Mesodermal cell (in vitro differentiated cells): ENCODE measurements at regions not wholly inside any gene's neighbourhood (a gene's known extent, or its start where the extent isn't known, plus 50 kb on each side); places are given as distances from the start of the nearest gene placed in this dataset.

Experiments used
- H3K27ac ChIP-seq: 2 replicates; pipeline ENCODE4 v1.7.0; 2013; ENCODE audit warnings: mild to moderate bottlenecking, low read depth, low read length, moderate library complexity; ENCODE audit not compliant: severe bottlenecking
- H3K36me3 ChIP-seq: 2 replicates; pipeline ENCODE4 v1.7.1; 2013; ENCODE audit warnings: mild to moderate bottlenecking, low read length, moderate library complexity; ENCODE audit not compliant: control insufficient read depth, insufficient read depth
- H3K4me1 ChIP-seq: one replicate; pipeline ENCODE4 v1.7.1; 2013; ENCODE audit warnings: mild to moderate bottlenecking, low read length; ENCODE audit not compliant: insufficient read depth, control insufficient read depth, poor library complexity, severe bottlenecking
- H3K4me3 ChIP-seq: 2 replicates; pipeline ENCODE4 v1.7.0; 2013; ENCODE audit warnings: low read length, control low read depth, mild to moderate bottlenecking; ENCODE audit not compliant: insufficient read depth, poor library complexity, severe bottlenecking; ENCODE audit errors: extremely low read depth
- H3K9me3 ChIP-seq: 2 replicates; pipeline ENCODE4 v1.7.1; 2013; ENCODE audit warnings: mild to moderate bottlenecking, low read length, moderate library complexity; ENCODE audit not compliant: control insufficient read depth
- WGBS, 2 experiments: methylation state at CpG; one replicate each; pipeline ENCODE4 v1.1.5; 2013; ENCODE audit warnings: missing lambda C conversion rate in 2 of 2; ENCODE audit not compliant: insufficient coverage in 2 of 2; 5-methylcytosine and 5-hydroxymethylcytosine counted together

DNA sequence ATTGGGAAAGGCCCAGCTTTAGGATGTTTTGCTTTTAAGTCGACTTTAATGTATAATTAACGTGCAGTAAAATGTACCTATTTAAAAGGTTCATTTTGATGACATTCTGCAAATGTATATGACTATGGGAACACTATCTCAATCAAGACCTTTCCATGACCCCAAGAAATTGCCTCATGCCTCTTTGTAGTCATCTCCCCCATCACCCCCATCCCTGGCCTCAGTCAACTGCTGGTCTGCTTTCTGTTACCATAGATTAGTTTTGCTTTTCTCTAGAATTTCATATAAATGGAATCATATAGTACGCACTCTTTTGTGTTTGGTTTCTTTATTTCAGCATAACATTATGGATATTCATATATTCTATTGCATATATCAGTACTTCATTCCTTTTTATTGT lies 80.7 kb upstream of the C9orf72 start:
- Histone ChIP-seq H3K36me3 (no peaks in the 10 kb centered on the region), H3K4me1 (no peaks in the 10 kb centered on the region), H3K9me3 (no peaks in the 10 kb centered on the region), H3K4me3 (no peak overlapping the region), H3K27ac (no peak overlapping the region)
- no CpG with 5 or more reads among the region's 3 CpGs for WGBS, 2 experiments

DNA sequence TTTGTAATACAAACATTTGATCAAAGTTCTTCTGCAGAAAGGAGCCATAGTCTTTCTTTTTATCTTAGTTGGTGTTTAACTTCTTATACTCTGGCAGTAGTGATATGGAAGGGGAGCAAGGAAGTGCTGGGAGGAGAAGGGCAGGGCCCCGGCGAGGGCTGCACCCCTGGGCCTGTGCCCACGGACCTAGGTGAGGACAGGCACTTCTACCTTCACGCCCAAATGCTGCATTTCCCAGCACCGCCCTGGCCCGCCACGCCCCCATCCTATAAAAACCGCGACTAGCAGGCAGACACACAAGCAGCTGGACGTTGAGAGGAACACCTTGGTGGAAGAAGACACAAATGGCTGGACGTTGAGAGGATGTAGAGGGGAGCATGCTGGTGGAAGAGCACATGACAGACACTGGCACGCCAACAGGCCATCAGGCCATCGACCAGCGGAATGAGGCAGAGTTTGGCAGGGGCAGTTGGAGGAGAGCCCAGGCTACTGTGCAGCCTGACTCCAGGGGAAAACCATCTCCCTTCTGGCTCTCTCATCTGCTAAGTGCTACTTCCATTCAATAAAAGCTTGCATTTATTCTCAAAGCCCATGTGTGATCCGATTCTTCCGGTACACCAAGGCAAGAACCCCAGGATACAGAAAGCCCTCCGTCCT lies 81.5 kb upstream of the C9orf72 start:
- H3K4me1 ChIP-seq: no peaks in the 10 kb centered on the region
- 89 to 91% methylated on average over 13 to 14 of the region's 17 CpGs for WGBS, 2 experiments
- no peaks in the 10 kb centered on the region for H3K36me3 ChIP-seq
- H3K9me3 ChIP-seq: no peaks in the 10 kb centered on the region
- H3K27ac ChIP-seq: no peak overlapping the region
- no peak overlapping the region for H3K4me3 ChIP-seq

- Histone ChIP-seq H3K9me3 (no peaks in the 10 kb centered on the region), H3K27ac (no peak overlapping the region), H3K4me1 (no peaks in the 10 kb centered on the region), H3K4me3 (no peak overlapping the region), H3K36me3 (no peaks in the 10 kb centered on the region)
- 100% methylated on average over 1 of the region's 2 CpGs; no CpG with 5 or more reads in 1 of the 2 experiments for whole genome bisulfite sequencing, 2 experiments
These were observed 82.2 kb upstream of the C9orf72 start for GRCh38 chr9:27655441-27655840.

DNA sequence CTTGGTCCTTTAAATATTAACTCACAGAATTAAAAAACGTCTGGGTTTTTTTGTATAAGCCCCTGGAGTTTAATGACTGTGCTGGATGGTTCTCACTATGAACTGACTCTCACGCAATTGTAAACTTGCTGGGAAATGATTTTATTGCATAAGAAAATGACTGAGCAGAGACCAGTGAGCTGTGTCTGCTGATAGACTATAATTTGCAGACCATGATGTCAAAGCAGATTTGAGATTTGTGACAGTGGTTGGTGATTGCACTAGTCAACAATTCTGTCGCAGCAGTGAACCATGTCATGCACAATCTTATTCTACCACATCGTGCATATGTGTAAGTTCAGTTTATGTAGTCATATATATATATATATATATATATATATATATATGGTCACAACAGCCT lies 85.7 kb upstream of the C9orf72 start:
- no peaks in the 10 kb centered on the region for H3K36me3 ChIP-seq

GRCh38 chr9:27659571-27659970 lies 86.3 kb upstream of the C9orf72 start:
- 92 to 94% methylated on average over 3 of the region's 3 CpGs for WGBS, 2 experiments
- Histone ChIP-seq H3K9me3 (no peaks in the 10 kb centered on the region), H3K4me3 (no peak overlapping the region), H3K4me1 (no peaks in the 10 kb centered on the region), H3K36me3 (no peaks in the 10 kb centered on the region), H3K27ac (no peak overlapping the region)

More for the DNA sequence above, 85.7 kb upstream of the C9orf72 start:
- 89 to 92% methylated on average over 2 of the region's 4 CpGs for WGBS, 2 experiments
- Histone ChIP-seq H3K4me1 (no peaks in the 10 kb centered on the region), H3K4me3 (no peak overlapping the region), H3K27ac (no peak overlapping the region), H3K9me3 (no peaks in the 10 kb centered on the region)

DNA sequence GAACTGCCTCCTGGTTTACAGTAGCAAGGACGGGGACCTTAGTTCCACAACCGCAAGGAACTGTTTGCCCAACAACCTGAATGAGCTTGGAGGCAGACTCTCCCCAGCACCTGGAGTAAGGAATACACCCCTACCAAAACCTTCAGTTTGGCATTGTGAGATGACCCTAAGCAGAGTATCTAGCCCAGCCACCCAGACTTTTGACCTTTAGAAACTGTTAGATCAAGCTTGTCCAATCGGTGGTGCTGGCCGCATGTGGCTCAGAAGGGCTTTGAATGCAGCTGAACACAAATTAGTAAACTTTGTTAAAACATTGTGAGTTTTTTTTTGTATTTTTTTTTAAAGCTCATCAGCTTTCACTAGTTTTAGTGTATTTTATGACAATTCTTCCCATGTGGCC lies 86.9 kb upstream of the C9orf72 start:
- no peaks in the 10 kb centered on the region for H3K4me1 ChIP-seq
- H3K36me3 ChIP-seq: no peaks in the 10 kb centered on the region
- H3K4me3 ChIP-seq: no peak overlapping the region
- H3K27ac ChIP-seq: no peak overlapping the region
- no peaks in the 10 kb centered on the region for H3K9me3 ChIP-seq
- WGBS, 2 experiments: 77 to 80% methylated on average over 2 of the region's 4 CpGs

GRCh38 chr9:27663526-27663925 lies 90.2 kb upstream of the C9orf72 start:
- 90 to 100% methylated on average over 2 to 3 of the region's 5 CpGs for WGBS, 2 experiments
- Histone ChIP-seq H3K4me1 (no peaks in the 10 kb centered on the region), H3K27ac (no peak overlapping the region), H3K4me3 (no peak overlapping the region), H3K36me3 (no peaks in the 10 kb centered on the region), H3K9me3 (no peaks in the 10 kb centered on the region)

GRCh38 chr9:27664121-27664779 lies 91.0 kb upstream of the C9orf72 start:
- 80% methylated on average over 4 of the region's 7 CpGs; no CpG with 5 or more reads in 1 of the 2 experiments for WGBS, 2 experiments
- Histone ChIP-seq H3K36me3 (no peaks in the 10 kb centered on the region), H3K9me3 (no peaks in the 10 kb centered on the region), H3K4me1 (no peaks in the 10 kb centered on the region), H3K4me3 (no peak overlapping the region), H3K27ac (no peak overlapping the region)

GRCh38 chr9:27665136-27665535 lies 91.9 kb upstream of the C9orf72 start:
- Histone ChIP-seq H3K9me3 (no peaks in the 10 kb centered on the region), H3K27ac (no peak overlapping the region), H3K4me3 (no peak overlapping the region), H3K4me1 (no peaks in the 10 kb centered on the region), H3K36me3 (no peaks in the 10 kb centered on the region)
- 86 to 92% methylated on average over 3 to 4 of the region's 6 CpGs for WGBS, 2 experiments

DNA sequence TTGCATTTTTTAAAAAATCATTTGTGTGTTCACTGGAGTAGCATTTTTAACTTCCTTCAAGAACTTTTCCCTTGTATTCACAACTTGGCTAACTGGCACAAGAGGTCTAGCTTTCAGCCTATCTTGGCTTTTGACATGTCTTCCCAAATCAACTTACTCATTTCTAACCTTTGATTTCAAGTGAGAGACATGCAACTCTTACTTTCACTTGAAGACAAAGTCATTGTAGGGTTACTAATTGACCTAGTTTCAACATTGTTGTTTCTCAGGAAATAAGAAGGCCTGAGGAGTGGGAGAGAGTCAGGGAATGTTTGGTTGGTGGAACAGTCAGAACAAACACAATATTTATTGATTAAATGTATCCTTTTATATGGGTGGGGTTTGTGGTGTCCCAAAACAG lies 95.0 kb upstream of the C9orf72 start:
- Histone ChIP-seq H3K9me3 (no peaks in the 10 kb centered on the region), H3K36me3 (no peaks in the 10 kb centered on the region), H3K4me1 (peaks cover under 1% of the 10 kb centered on the region), H3K4me3 (no peak overlapping the region), H3K27ac (no peak overlapping the region)

- Histone ChIP-seq H3K9me3 (no peaks in the 10 kb centered on the region), H3K4me1 (peaks cover 9% of the 10 kb centered on the region), H3K27ac (no peak overlapping the region), H3K36me3 (no peaks in the 10 kb centered on the region), H3K4me3 (no peak overlapping the region)
- WGBS, 2 experiments: 87 to 91% methylated on average over 4 to 5 of the region's 5 CpGs
These were observed 98.4 kb upstream of the C9orf72 start for GRCh38 chr9:27671636-27672035.
